H1 (cell line): ENCODE measurements at regions not wholly inside any gene's neighbourhood (a gene's known extent, or its start where the extent isn't known, plus 50 kb on each side); places are given as distances from the start of the nearest gene placed in this dataset.

ENCODE experiments used
- CTCF ChIA-PET: fragments of 300-600 bp; sonication (Branson Sonifier 250); formaldehyde crosslinking; loops from one replicate; lab custom pipeline; 2021; ENCODE audit not compliant: partially characterized antibody; lab: Charles Lee
- POLR2A ChIA-PET: fragments of 300-600 bp; sonication (Branson Sonifier 250); formaldehyde crosslinking; loops from one replicate; lab custom pipeline; 2021; ENCODE audit warnings: inconsistent platforms; ENCODE audit not compliant: partially characterized antibody; lab: Charles Lee
- DNase-seq, 2 experiments: peaks; one replicate each; pipeline versions ENCODE4 v3.0.0 to v3.0.0-alpha.2; 2010 to 2022; ENCODE audit warnings: low spot score in 2 of 2, low read depth in 1 of 2, mixed read lengths in 1 of 2
- FAIRE-seq: peaks from 2 replicates; lab custom pipeline; 2011; peaks lifted over from hg19 to GRCh38; lab: Jason Lieb, UNC
- H2AFZ ChIP-seq: 2 replicates; pipeline ENCODE4 v1.8.1; 2012; ENCODE audit warnings: low read length, inconsistent platforms
- H2AK5ac ChIP-seq: 2 replicates; pipeline ENCODE4 v1.6.1; 2013; ENCODE audit warnings: low read depth, low read length
- H2BK120ac ChIP-seq: replicated peaks from 2 replicates; pipeline ENCODE3; 2013; ENCODE audit warnings: low read depth, low read length, inconsistent platforms
- H2BK12ac ChIP-seq: 2 replicates; pipeline ENCODE4 v1.6.1; 2013; ENCODE audit warnings: low read depth, low read length
- H2BK15ac ChIP-seq: 2 replicates; pipeline ENCODE4 v1.6.1; 2013; ENCODE audit warnings: low read length
- H2BK20ac ChIP-seq: 2 replicates; pipeline ENCODE4 v1.6.1; 2013; ENCODE audit warnings: low read length
- H2BK5ac ChIP-seq: 2 replicates; pipeline ENCODE4 v1.6.1; 2013; ENCODE audit warnings: low read depth, low read length
- H3K14ac ChIP-seq: 2 replicates; pipeline ENCODE4 v1.6.1; 2013; ENCODE audit warnings: inconsistent platforms; ENCODE audit not compliant: insufficient read length
- H3K18ac ChIP-seq: 2 replicates; pipeline ENCODE4 v1.6.1; 2013; ENCODE audit warnings: low read length; ENCODE audit errors: extremely low read depth
- H3K23ac ChIP-seq: 2 replicates; pipeline ENCODE4 v1.6.1; 2013; ENCODE audit warnings: inconsistent platforms; ENCODE audit not compliant: insufficient read length
- H3K23me2 ChIP-seq: 2 replicates; pipeline ENCODE4 v1.6.1; 2013; ENCODE audit warnings: low read depth, low read length
- H3K27ac ChIP-seq: 2 replicates; pipeline ENCODE4 v1.6.1; 2011; ENCODE audit warnings: low read depth, low read length, inconsistent platforms
- H3K27me3 ChIP-seq, 4 experiments: replicated peaks in 1 of 4; 1 replicate in 1 of 4; 2 replicates in 3 of 4; pipeline versions ENCODE4 v1.6.1 to v1.8.1; 2011 to 2013; ENCODE audit warnings: low read length in 3 of 4, mild to moderate bottlenecking in 3 of 4, inconsistent platforms in 2 of 4, mixed read lengths in 2 of 4, moderate library complexity in 1 of 4; ENCODE audit not compliant: control insufficient read depth in 3 of 4, insufficient read depth in 3 of 4; ENCODE audit errors: extremely low read depth in 1 of 4
- H3K36me3 ChIP-seq, 4 experiments: 2 replicates each; pipeline versions ENCODE4 v1.6.1 to v1.8.1; 2011 to 2013; ENCODE audit warnings: mild to moderate bottlenecking in 4 of 4, low read length in 3 of 4, moderate library complexity in 2 of 4, control low read depth in 1 of 4, inconsistent platforms in 1 of 4; ENCODE audit not compliant: insufficient read depth in 4 of 4, control insufficient read depth in 2 of 4
- H3K4ac ChIP-seq: replicated peaks from 2 replicates; pipeline ENCODE3; 2013; ENCODE audit warnings: low read length, low read depth, mixed read lengths, inconsistent platforms; ENCODE audit not compliant: insufficient read length
- H3K4me1 ChIP-seq, 4 experiments: replicated peaks in 1 of 4; 1 replicate in 1 of 4; 2 replicates in 3 of 4; pipeline versions ENCODE4 v1.6.1 to v1.8.1; 2011 to 2013; ENCODE audit warnings: low read length in 3 of 4, inconsistent platforms in 2 of 4, mixed read lengths in 1 of 4; ENCODE audit not compliant: insufficient read depth in 4 of 4, control insufficient read depth in 3 of 4
- H3K4me2 ChIP-seq, 2 experiments: 2 replicates each; pipeline versions ENCODE4 v1.6.1 to v1.8.1; 2011 to 2013; ENCODE audit warnings: low read depth in 2 of 2, low read length in 2 of 2, control low read depth in 1 of 2, inconsistent platforms in 1 of 2, mild to moderate bottlenecking in 1 of 2; ENCODE audit not compliant: insufficient read depth in 1 of 2
- H3K4me3 ChIP-seq, 4 experiments: fragments of 200-600, 300-600 bp in 1 of 4; sonication (generic), shearing (Covaris generic), sonication (Bioruptor Twin) in 1 of 4; 2 replicates each; pipeline versions ENCODE4 v1.5.1 to v1.8.1; 2011 to 2016; ENCODE audit warnings: low read length in 4 of 4, low read depth in 3 of 4, control low read depth in 2 of 4, inconsistent platforms in 2 of 4, mild to moderate bottlenecking in 2 of 4, mixed read lengths in 1 of 4, moderate library complexity in 1 of 4; ENCODE audit not compliant: insufficient read depth in 2 of 4; ENCODE audit errors: extremely low read depth in 1 of 4
- H3K56ac ChIP-seq: replicated peaks from 2 replicates; pipeline ENCODE3; 2013; ENCODE audit warnings: low read depth, mild to moderate bottlenecking, mixed read lengths, low read length, inconsistent platforms; ENCODE audit not compliant: insufficient read length
- H3K79me1 ChIP-seq: 2 replicates; pipeline ENCODE4 v1.6.1; 2013; ENCODE audit warnings: low read depth, low read length, control low read depth
- H3K79me2 ChIP-seq, 2 experiments: 2 replicates each; pipeline versions ENCODE4 v1.6.1 to v1.8.1; 2012 to 2013; ENCODE audit warnings: low read length in 2 of 2, mild to moderate bottlenecking in 2 of 2, inconsistent platforms in 1 of 2; ENCODE audit not compliant: insufficient read depth in 2 of 2, control insufficient read depth in 1 of 2
- H3K9ac ChIP-seq, 4 experiments: replicated peaks in 1 of 4; 1 replicate in 1 of 4; 2 replicates in 3 of 4; pipeline versions ENCODE4 v1.6.1 to v1.8.1; 2011 to 2013; ENCODE audit warnings: low read depth in 3 of 4, low read length in 3 of 4, control low read depth in 2 of 4, mild to moderate bottlenecking in 2 of 4, moderate library complexity in 2 of 4, inconsistent platforms in 1 of 4; ENCODE audit errors: extremely low read depth in 1 of 4
- H3K9me3 ChIP-seq, 2 experiments: 2 replicates each; pipeline versions ENCODE4 v1.6.1 to v1.8.1; 2012 to 2013; ENCODE audit warnings: mild to moderate bottlenecking in 2 of 2, moderate library complexity in 2 of 2, control low read depth in 1 of 2, inconsistent platforms in 1 of 2, low read depth in 1 of 2, low read length in 1 of 2, mixed read lengths in 1 of 2; ENCODE audit not compliant: insufficient read depth in 2 of 2
- H4K20me1 ChIP-seq, 2 experiments: replicated peaks in 1 of 2; 2 replicates each; pipeline versions ENCODE3 to v1.8.1; 2011 to 2013; ENCODE audit warnings: inconsistent platforms in 2 of 2, low read length in 2 of 2, mild to moderate bottlenecking in 1 of 2; ENCODE audit not compliant: insufficient read depth in 2 of 2, control insufficient read depth in 1 of 2
- H4K5ac ChIP-seq: 2 replicates; pipeline ENCODE4 v1.6.1; 2013; ENCODE audit warnings: low read length, low read depth, mixed read lengths, inconsistent platforms; ENCODE audit not compliant: insufficient read length
- H4K8ac ChIP-seq: 2 replicates; pipeline ENCODE4 v1.8.0; 2013; ENCODE audit warnings: mild to moderate bottlenecking, moderate library complexity, low read length, inconsistent platforms; ENCODE audit not compliant: insufficient read depth; ENCODE audit errors: extremely low read depth
- H4K91ac ChIP-seq: replicated peaks from 2 replicates; pipeline ENCODE3; 2013; ENCODE audit warnings: low read length, mixed read lengths, inconsistent platforms; ENCODE audit not compliant: insufficient read length
- CREB1 ChIP-seq: IDR thresholded peaks from 2 replicates; pipeline ENCODE4 v1.6.1; 2012; ENCODE audit warnings: inconsistent platforms
- EGR1 ChIP-seq: IDR thresholded peaks from 2 replicates; pipeline ENCODE4 v1.6.1; 2011; ENCODE audit warnings: low read depth, low read length, borderline replicate concordance
- KDM4A ChIP-seq: IDR thresholded peaks from one replicate; pipeline ENCODE4 v1.7.1; 2012; ENCODE audit warnings: low read depth, mild to moderate bottlenecking, moderate library complexity, low read length, inconsistent platforms; ENCODE audit not compliant: severe bottlenecking
- MAFK ChIP-seq: IDR thresholded peaks from 2 replicates; pipeline ENCODE4 v1.6.1; 2012; ENCODE audit warnings: low read depth, mild to moderate bottlenecking, improper control_type of control experiment, low read length
- MAX ChIP-seq: IDR thresholded peaks from 2 replicates; pipeline ENCODE4 v1.6.1; 2012; ENCODE audit warnings: inconsistent platforms
- POLR2AphosphoS5 ChIP-seq: IDR thresholded peaks from 2 replicates; pipeline ENCODE4 v1.6.1; 2011; ENCODE audit warnings: low read depth, low read length
- RXRA ChIP-seq: IDR thresholded peaks from 2 replicates; pipeline ENCODE4 v1.6.1; 2011; ENCODE audit warnings: low read depth, mild to moderate bottlenecking, low read length, moderate library complexity; ENCODE audit not compliant: insufficient read depth
- SIX5 ChIP-seq: IDR thresholded peaks from 2 replicates; pipeline ENCODE4 v1.6.1; 2011; ENCODE audit warnings: mild to moderate bottlenecking, low read depth, low read length
- USF2 ChIP-seq: IDR thresholded peaks from 2 replicates; pipeline ENCODE4 v1.6.1; 2011; ENCODE audit warnings: low read length, improper control_type of control experiment
- WGBS, 2 experiments: shearing (Covaris generic) in 1 of 2; methylation state at CpG; one replicate each; pipeline versions ENCODE4 v1.1.6 to v1.1.7; 2013 to 2015; ENCODE audit warnings: low lambda C conversion rate in 2 of 2, mixed read lengths in 2 of 2, inconsistent platforms in 1 of 2, low coverage in 1 of 2, missing lambda C conversion rate in 1 of 2; ENCODE audit not compliant: insufficient replicate concordance in 2 of 2, insufficient coverage in 1 of 2, insufficient read length in 1 of 2; ENCODE audit errors: extremely low coverage in 1 of 2, missing lambda C conversion rate in 1 of 2; 5-methylcytosine and 5-hydroxymethylcytosine counted together

GRCh38 chr2:186918495-186918894 is 69.5 kb upstream of the ZSWIM2 start:
- FAIRE-seq = no peak
- no peak for DNase-seq
- Histone ChIP-seq H3K27me3 (no peaks in the 10 kb centered on the region), H3K79me2 (no peaks in the 10 kb centered on the region), H2BK120ac (no peak overlapping the region), H3K79me1 (no peaks in the 10 kb centered on the region), H3K14ac (no peak overlapping the region), H3K4me1 (no peaks in the 10 kb centered on the region), H4K91ac (no peak overlapping the region), H4K20me1 (no peaks in the 10 kb centered on the region), H2BK15ac (no peak overlapping the region), H2AK5ac (no peak overlapping the region), H3K9me3 (no peaks in the 10 kb centered on the region), H4K5ac (no peak overlapping the region), H3K23ac (no peak overlapping the region), H3K27ac (no peak overlapping the region), H3K23me2 (no peaks in the 10 kb centered on the region), H3K36me3 (no peaks in the 10 kb centered on the region), H4K8ac (no peak overlapping the region), H3K56ac (no peak overlapping the region), H3K4ac (no peak overlapping the region), H3K18ac (no peak overlapping the region), H2BK5ac (no peak overlapping the region), H3K9ac (no peak overlapping the region), H3K4me2 (no peak overlapping the region), H2AFZ (no peak overlapping the region), H2BK20ac (no peak overlapping the region), H2BK12ac (no peak overlapping the region), H3K4me3 (no peak overlapping the region)
- no peak for TF ChIP-seq MAFK
- TF ChIP-seq KDM4A = no peak
- no peak for TF ChIP-seq CREB1
- no peak for TF ChIP-seq USF2
- TF ChIP-seq EGR1 = no peak
- no peak for TF ChIP-seq POLR2AphosphoS5
- TF ChIP-seq RXRA = no peak
- TF ChIP-seq SIX5 = no peak
- no peak for TF ChIP-seq MAX
- WGBS, 2 experiments = 98% methylated on average over 3 of the region's 3 CpGs; no CpG with 5 or more reads in 1 of the 2 experiments
- ChIA-PET CTCF (no interaction called here), POLR2A (no interaction called here)
